SKM-1 (cell line): ENCODE measurements at regions not wholly inside any gene's neighbourhood (a gene's known extent, or its start where the extent isn't known, plus 50 kb on each side); places are given as distances from the start of the nearest gene placed in this dataset.

Experiments
- DNase-seq: peaks from one replicate; lab custom pipeline; 2025; ENCODE audit not compliant: unreplicated experiment; lab: John Stamatoyannopoulos, UW

DNA sequence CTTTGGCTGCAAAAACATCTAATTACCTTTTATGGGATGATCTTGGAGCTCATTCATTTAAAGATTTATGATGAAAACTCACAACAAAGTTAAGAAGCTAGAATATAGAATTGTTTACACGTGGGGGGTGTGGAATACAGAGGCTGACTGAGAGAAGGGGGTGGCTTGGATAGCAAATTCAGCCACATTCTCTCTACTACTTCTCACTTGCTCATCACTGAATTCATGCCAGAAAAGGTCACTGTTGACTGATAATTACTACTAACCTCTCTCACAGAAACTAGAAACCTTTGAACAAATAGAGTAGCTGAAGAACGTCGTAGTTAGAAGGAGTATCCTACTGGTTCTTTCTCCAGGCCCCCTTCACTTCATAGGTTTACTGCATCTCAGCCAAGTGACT, 808.2 kb downstream of the BRINP1 start:
- no peak for DNase-seq

DNA sequence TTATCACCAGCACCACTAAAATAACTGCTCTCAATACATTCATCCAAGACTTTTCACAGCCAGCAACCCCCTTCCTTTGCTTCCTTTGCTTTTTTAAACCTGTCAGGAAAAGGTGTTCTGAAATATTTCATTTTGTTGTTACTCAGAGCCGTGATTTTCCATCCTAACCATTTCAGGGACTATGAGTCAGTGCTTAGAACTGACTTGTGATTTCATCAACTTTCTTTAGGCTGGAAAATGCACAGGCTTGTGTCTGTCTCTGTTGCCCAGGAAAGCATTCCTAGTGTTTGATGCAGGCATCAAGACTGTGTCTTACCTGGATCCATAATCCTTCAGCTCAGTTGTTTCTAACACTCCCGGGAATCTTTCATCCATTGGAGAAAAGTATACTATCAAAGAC, 805.6 kb downstream of the BRINP1 start:
- no peak for DNase-seq

DNA sequence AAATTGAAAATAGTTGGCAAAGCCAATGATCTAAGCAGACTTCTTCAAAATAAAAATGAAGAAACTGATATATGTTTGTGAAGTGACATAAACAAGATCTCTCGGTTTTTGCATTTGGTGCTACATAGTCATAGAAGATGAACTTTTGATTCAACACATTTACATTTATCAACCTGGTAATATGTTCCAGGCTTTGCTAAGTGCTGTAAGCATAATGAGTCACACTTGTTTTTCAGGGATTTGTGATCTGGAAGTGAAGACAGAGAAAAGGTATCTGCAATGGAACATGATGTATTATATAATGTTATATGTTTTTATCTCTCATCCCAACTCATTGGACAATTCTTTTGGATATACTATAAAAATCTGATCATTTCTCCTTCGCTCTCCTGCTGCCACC, 801.4 kb downstream of the BRINP1 start:
- DNase-seq = no peak

DNA sequence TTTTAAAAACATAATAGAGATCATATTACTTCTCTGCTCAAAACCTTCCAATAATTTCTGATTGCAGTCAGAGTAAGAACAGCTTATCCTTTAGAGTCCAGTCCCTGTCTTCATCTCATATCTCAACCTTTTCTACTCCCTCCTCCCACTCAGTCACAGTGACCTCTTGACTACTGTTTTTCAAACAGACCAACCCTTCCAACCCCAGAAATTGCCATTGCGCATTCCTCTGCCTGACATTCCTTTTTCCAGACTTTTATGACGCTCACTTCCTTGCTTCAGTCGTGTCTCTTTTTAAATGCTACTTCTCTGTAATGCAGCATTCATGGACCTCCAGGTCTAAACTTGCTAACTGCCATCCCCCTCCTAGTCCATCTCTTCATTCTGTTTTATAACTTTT, 800.5 kb downstream of the BRINP1 start:
- no peak for DNase-seq

DNA sequence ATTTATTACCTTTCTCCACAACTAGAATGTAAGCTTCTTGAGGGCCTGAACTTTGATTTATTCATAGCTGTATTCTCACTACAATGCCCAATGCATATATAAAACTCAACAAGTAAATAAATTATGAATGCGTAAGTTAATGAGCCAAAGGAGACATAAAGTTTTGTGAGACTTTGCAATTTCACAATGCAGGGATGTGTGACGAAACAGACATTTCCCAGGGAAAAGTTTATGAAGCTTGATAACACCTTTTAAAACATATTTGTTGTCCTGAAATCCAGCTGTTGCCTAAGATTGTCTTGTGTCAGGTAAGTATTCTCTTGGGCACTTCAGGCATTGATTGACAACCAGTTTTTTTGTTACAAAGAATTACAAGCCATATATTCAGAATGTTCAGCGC, 800.1 kb downstream of the BRINP1 start:
- DNase-seq = no peak

DNA sequence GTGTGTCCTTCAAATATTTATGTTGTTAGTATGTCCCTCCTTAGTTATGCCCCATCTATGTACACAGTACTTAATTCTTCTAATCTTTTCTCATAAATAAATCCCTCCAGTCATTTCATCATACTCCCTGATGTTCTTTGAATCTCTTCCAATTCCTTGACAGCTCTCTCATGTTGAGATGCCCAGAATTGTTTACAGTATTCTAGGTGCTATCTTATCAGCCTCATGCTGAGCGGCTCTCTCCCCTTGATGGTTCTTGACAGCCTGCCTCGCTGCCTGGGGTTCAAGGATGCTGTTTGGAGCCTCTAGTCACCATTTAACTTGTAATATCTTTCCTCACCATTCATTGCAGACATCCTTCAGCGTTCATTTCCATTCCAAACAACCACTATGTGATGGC, 799.2 kb downstream of the BRINP1 start:
- DNase-seq = no peak

DNA sequence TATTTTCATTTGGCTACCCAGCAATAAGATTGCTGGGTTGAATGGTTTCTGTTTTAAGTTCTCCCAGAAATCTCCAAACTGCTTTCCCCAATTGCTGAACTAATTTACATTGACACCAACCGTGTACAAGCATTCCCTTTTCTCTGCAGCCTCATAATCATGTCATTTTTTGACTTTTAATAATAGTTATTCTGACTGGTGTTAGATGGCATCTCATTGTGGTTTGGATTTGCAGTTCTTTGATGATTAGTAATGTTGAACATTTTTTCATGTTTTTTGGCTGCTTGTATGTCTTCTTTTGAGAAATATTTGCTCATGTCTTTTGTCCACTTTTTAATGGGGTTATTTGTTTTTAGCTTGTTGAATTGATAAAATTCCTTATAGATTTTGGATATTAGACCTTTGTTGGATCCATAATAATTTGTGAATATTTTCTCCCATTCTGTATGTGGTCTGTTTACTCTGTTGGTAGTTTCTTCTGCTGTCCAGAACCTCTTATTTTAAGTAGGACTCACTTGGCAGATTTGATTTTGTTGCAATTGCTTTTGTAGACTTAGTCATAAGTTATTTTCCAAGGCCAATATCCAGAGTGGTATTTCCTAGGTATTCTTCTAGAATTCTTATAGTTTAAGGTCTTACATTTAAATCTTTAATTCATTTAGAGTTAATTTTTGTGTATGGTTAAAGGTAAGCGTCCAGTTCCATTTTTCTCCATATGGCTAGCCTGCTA, 793.7 kb downstream of the BRINP1 start:
- DNase-seq = no peak

DNA sequence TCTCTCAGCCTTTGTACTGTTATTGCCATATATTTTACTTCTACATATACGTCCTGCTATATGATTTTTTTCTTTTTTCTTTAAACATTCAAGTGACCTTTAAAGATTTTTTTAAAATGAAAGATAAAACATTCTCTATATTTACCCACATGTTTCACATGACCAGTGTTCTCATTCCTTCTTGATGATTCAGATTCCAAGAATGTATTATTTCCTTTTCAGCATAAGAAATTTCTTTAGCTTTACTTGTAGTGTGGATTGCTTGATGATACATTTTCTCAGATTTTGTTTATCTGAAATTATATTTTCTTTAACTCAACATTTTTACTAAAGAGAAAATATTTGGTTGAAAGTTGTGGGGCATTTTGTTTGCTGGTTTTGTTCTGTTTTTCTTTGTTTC, 792.1 kb downstream of the BRINP1 start:
- DNase-seq = no peak

DNA sequence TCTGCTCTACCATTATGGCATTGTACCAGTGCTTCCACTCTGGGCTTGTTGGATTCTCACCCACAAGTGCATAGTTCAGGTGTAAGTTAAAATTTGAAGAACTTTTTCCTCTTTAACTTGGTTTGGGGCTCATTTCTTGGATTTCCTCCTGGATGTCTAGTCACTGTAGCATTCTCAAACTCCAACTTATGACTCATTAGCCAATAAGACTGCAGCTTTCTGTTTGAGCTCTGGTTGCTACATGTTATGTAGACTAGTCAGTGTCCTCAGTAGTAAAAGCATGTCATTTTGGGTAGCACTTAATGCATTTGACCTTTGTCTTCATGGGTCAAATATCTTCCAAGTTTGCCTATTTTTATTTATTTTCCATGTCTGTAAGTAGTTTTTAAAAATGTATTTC, 790.8 kb downstream of the BRINP1 start:
- DNase-seq = no peak

DNA sequence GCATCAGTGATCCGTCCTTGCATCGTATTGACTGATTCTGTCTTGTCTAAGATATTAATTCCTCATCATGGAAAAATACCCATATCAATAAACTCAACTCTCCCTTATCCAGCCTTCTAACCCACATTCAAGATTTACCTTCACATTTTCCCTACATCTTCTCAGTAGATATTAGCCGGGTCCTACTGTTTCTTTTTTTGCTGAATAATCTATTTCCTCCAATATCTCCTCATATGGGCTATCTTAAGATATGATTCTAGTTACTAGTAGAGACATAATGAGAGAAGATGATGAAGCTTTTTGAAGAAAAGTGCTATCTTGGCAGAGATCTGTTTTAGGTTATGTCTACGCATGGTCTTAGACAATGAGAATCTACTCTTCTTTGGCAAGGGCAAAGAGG, 785.8 kb downstream of the BRINP1 start:
- no peak for DNase-seq

DNA sequence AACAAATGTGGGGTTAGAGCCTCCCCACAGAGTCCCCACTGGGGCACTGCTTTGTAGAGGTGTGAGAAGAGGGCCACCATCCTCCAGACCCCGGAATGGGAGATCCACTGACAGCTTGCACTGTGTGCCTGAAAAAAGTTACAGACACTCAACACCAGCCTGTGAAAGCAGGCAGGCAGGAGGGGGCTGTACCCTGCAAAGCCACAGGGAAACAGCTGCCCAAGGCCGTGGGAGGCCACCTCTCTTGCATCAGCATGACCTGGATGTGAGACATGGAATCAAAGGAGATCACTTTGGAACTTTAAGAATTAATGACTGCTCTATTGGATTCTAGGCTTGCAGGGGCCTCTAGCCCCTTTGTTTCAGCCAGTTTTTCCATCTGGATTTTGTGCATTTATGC, 782.3 kb downstream of the BRINP1 start:
- DNase-seq = no peak

DNA sequence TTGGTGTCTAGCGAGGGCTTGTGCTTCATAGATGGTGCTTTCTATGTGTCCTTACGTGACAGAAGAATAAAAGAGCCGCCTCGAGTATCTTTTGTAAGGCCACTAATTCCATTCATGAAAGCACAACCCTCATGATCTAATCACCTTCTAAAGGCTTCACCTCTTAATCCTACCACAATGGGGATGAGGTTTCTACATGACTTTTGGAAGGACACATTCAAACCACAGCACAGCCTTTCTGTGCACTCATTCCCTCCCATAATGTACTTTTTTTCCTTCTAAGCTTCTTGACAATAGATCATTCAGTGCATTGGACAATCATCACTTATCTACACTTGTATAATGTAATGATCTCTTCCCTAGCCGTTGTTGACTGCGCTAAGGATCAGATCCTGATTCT, 774.8 kb downstream of the BRINP1 start:
- DNase-seq = no peak

DNA sequence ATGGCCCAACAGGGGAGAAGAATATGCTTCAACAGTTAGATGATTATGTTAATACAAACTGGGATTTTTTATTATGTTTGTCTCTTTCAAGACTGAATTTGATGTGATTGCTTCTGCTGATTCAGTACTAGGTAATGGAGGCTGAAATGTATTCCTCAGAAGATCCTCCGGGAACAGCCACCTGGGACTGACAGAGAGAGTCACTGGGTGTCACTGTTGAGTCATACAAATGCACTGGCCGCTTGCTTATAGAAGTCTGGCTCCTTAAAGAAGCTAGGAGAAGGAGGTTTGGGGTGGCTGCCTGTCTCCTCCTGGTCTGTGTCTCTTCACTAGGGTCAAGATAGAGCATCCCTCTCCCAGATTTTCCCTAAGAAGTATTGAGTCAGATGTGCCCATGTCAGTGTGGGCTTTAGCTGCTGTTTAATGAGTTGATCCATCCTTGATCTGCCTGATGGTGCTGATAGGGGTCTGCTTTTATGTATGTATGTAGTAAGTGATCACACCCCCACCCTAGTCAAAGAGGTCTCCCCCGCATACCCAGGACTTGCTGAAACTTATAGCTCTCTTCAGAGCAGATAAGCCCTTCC, 773.4 kb downstream of the BRINP1 start:
- no peak for DNase-seq

DNA sequence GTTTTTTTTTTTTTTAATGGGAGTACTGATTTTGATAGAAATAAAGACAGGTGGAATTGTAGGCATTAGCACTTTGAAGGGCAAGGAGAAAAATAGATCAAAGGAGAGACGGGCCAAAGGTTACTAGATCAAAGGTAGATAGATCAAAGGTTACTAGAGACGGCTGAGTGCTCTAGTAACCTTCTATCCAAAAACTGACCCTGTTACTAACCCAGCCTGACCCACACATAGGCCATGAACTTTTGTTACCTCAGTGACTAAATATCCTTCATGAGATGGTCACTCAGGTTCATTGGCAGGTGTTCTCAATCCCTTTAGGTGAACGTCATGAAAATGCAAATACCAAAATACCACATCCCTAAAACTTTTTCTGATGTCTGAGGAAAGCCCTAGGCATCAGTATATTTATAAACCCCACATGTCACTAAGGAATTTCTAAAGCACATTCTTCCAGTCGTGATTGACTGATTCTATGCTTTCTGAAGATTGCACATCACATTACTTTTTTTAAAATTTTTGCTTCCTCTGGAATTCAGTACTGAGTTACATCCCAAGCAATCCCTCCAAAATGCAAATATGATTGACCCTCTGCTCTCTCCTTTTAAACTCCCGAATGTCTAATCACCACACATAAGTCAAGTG, 772.7 kb downstream of the BRINP1 start:
- no peak for DNase-seq

DNA sequence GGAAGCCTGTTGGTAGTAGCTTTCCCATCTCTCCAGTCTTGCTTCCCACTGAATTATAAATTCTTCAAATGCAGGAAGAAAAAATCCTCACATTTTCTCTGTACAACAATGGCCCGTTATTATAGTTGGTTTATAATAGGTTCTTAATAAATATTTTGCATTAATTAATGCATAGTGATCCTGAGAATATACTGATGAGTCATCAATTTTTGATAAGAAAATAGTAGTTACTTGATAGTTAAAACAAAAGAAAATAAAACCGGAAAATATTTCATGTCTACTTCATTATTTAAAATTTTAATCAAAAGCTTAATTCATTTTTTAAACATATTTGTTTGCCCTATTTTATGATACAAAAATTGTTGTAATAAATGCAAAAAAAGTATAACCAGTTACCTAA, 762.6 kb downstream of the BRINP1 start:
- DNase-seq = no peak

DNA sequence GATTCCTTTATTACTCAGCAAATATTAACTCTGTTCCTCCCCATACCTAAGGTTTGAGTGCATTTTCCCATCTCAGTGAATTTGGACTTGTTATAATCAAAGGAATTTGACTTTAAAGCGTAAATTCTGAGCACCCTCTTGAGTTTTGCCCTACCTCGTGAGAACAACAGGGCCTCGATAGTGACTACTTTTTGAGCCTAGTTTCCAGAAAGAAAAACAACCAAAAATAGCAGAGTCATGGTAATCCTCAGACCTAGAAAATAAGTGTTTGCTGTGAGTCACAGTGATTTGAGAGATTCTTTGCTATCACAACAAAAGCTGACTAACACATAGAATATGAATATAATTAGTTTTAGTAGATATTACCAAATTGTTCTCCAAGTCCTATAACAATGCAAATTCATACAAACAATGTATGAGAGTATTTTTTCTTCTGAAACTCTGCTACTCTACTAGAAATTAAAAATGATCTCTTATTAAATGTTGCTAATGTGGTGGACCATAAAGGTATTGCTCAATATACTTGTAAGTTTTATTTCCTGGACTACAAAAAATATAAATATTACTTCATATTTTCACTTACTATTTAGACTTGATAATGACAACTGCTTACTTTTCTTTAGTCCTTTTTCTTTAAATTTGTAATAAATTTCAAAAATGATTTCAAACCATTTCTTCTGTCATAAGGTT, 759.7 kb downstream of the BRINP1 start:
- DNase-seq = no peak

DNA sequence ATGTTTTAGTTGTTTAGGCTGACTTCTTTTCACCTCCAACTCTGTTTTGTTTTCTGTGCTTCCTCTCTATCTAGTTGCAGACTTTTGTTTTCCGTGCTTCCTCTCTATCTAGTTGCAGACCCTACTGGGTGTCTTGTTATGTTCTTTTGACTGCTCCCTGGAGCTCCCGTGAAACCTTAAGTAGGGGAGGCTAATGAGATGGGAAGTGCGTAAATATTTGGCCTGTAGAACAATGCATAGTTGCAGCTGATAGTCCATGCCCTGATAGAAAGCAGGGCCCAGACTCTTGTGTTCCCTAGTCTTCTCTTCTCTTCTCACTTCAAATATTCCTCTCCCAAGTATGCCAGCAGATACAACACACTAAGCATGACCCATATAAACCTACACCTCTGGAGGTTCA, 757.0 kb downstream of the BRINP1 start:
- DNase-seq = no peak

DNA sequence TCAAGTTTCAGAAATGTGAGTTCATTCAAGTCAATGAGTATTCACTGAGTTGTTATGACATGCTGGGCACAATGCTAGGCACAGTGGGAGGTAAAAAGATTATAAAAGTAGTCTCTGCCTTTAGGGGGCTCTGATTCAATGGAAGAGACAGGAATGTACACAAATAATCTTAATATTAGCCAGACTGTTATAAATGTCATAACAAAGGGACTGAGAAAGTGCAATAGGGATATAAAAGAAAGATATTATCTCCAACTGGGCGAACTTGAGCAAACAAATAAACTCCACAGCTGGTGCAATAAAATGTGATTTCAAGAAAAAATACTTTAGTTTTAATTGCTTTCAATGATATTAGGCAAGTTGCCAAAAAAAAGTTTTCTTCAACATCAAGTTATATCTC, 755.2 kb downstream of the BRINP1 start:
- DNase-seq = no peak

DNA sequence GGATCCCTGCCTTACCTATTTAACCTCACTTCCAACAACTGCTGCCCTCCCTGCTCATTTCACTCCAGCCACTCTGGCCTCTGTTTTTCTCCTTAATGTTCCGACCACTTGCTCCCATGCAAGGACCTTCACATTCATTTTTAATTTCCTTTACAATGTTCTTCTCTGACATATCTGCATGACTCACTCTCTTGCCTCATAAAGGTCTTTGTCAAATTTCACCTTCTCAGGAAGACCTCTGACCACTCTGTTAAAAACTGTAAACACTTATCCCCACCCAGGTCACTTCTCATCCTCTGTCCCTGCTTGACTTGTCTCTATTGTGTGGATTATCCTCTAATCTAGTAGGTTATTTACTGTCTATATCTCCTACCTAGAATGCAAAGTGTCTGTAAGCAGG, 751.2 kb downstream of the BRINP1 start:
- DNase-seq = no peak

DNA sequence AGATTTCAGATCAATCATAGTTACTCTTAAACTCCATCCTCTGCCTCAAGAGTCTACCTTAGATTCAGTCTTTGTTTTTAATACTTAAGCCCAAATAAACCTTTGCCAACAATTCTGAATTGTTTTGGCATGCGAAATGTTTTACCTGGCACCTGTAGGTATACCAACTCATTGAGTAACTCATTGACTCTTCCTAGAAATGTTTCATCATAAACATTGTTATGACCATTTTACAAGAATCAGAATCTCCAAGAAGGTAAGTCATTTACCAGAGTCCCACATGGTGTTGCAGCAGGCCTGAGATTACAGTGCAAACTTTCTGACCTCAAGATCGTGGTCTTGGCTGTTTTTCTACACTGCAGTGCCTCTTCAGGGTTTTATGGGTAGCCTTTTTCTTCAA, 750.4 kb downstream of the BRINP1 start:
- DNase-seq = no peak

DNA sequence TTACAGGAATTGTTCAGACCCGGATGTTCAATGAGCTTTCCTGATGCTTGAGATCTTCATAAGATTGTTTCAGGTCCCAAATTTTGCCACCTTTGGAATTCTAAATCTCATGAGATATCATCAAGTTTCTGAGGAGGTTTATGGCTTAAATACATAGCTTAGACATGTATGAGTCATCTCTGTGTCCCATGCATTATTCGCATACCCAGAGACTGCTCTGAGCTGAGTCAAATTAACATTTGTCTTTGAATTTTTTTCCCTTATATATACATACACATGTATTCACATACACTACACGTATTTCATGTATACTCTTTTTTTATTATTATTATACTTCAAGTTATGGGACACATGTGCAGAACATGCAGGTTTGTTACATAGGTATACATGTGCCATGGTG, 744.6 kb downstream of the BRINP1 start:
- DNase-seq = no peak

DNA sequence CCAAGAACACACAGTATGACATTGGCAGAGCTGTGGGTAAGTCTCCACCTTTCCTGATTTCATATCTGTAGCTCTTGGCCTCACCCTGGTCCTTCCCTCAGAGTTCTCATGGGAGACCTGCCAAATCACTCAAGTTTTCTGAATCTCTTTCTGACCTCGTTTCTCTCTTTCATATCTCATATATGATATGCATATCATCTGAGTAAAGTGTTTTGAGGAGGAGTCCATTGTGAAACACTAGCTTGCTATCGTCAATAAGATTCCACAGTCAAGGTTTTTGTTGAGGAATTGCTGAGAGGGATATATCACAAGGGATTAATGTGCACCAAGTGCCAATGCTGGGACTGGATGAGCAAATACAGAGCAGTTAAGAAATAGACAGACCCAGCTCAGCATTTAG, 739.2 kb downstream of the BRINP1 start:
- DNase-seq = no peak
